Fibroblast of lung (primary cell): ENCODE measurements at regions not wholly inside any gene's neighbourhood (a gene's known extent, or its start where the extent isn't known, plus 50 kb on each side); places are given as distances from the start of the nearest gene placed in this dataset.

Experiments used
- DNase-seq, 2 donors: peaks; one replicate each; pipeline versions ENCODE4 v3.0.0 to v3.0.0-alpha.2; 2010; ENCODE audit warnings: low read depth in 2 of 2
- H2AFZ ChIP-seq: 2 replicates; pipeline ENCODE4 v1.5.1; 2012; ENCODE audit warnings: low read length, control low read depth, inconsistent platforms
- H3K27ac ChIP-seq: 2 replicates; pipeline ENCODE4 v1.5.1; 2011; ENCODE audit warnings: low read length, control low read depth; ENCODE audit not compliant: insufficient read depth
- H3K27me3 ChIP-seq: 2 replicates; pipeline ENCODE4 v1.5.1; 2011; ENCODE audit warnings: mild to moderate bottlenecking, low read length; ENCODE audit not compliant: control insufficient read depth, insufficient read depth
- H3K36me3 ChIP-seq: 2 replicates; pipeline ENCODE4 v1.5.1; 2011; ENCODE audit warnings: low read length; ENCODE audit not compliant: control insufficient read depth, insufficient read depth
- H3K4me1 ChIP-seq: 2 replicates; pipeline ENCODE4 v1.5.1; 2011; ENCODE audit warnings: low read length; ENCODE audit not compliant: control insufficient read depth, insufficient read depth; ENCODE audit errors: extremely low read depth
- H3K4me2 ChIP-seq: 2 replicates; pipeline ENCODE4 v1.5.1; 2011; ENCODE audit warnings: low read length, control low read depth; ENCODE audit not compliant: insufficient read depth; ENCODE audit errors: extremely low read depth
- H3K4me3 ChIP-seq, 4 experiments: fragments of 200-600 bp in 1 of 4; sonication (generic) in 1 of 4; replicated peaks in 1 of 4; 2 replicates each; pipeline ENCODE4 v1.5.1; 2011 to 2016; ENCODE audit warnings: low read length in 4 of 4, low read depth in 3 of 4, mild to moderate bottlenecking in 3 of 4, control low read depth in 2 of 4, inconsistent platforms in 1 of 4, mixed read lengths in 1 of 4; ENCODE audit not compliant: insufficient read depth in 1 of 4; ENCODE audit errors: control extremely low read depth in 1 of 4
- H3K79me2 ChIP-seq: 2 replicates; pipeline ENCODE4 v1.5.1; 2012; ENCODE audit warnings: mild to moderate bottlenecking, low read length, inconsistent platforms; ENCODE audit not compliant: control insufficient read depth, insufficient read depth
- H3K9ac ChIP-seq: 2 replicates; pipeline ENCODE4 v1.5.1; 2011; ENCODE audit warnings: mild to moderate bottlenecking, low read length, control low read depth; ENCODE audit not compliant: insufficient read depth
- H3K9me3 ChIP-seq: 2 replicates; pipeline ENCODE4 v1.5.1; 2012; ENCODE audit warnings: low read depth, low read length; ENCODE audit not compliant: control insufficient read depth, insufficient read depth
- H4K20me1 ChIP-seq: 2 replicates; pipeline ENCODE4 v1.5.1; 2011; ENCODE audit warnings: low read length; ENCODE audit not compliant: control insufficient read depth, insufficient read depth; ENCODE audit errors: extremely low read depth
- EZH2 ChIP-seq: IDR thresholded peaks from 2 replicates; pipeline ENCODE4 v1.5.1; 2012; ENCODE audit warnings: low read length, control low read depth, mild to moderate bottlenecking; ENCODE audit errors: missing control alignments
- TF ChIP-seq, protein P1 (sequence below), 2 donors: IDR thresholded peaks in 1 of 2; conservative IDR thresholded peaks in 1 of 2; 1 replicate in 1 of 2; 2 replicates in 1 of 2; pipeline ENCODE4 v1.5.1; 2011 to 2012; ENCODE audit warnings: low read length in 2 of 2, control low read depth in 1 of 2, inconsistent platforms in 1 of 2, low read depth in 1 of 2, mild to moderate bottlenecking in 1 of 2

- no peak overlapping the region for H2AFZ ChIP-seq
- no peaks in the 10 kb centered on the region for H4K20me1 ChIP-seq
- TF ChIP-seq EZH2, result no peak
- TF ChIP-seq, protein P1, sequence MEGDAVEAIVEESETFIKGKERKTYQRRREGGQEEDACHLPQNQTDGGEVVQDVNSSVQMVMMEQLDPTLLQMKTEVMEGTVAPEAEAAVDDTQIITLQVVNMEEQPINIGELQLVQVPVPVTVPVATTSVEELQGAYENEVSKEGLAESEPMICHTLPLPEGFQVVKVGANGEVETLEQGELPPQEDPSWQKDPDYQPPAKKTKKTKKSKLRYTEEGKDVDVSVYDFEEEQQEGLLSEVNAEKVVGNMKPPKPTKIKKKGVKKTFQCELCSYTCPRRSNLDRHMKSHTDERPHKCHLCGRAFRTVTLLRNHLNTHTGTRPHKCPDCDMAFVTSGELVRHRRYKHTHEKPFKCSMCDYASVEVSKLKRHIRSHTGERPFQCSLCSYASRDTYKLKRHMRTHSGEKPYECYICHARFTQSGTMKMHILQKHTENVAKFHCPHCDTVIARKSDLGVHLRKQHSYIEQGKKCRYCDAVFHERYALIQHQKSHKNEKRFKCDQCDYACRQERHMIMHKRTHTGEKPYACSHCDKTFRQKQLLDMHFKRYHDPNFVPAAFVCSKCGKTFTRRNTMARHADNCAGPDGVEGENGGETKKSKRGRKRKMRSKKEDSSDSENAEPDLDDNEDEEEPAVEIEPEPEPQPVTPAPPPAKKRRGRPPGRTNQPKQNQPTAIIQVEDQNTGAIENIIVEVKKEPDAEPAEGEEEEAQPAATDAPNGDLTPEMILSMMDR (conservative IDR thresholded peaks at IDR 0.05 in 1 of 2, IDR thresholded peaks at IDR 0.05 in 1 of 2; ENCODE audit: low read depth in 1 of 2, low read length in 2 of 2), result no peak
- no peaks in the 10 kb centered on the region for H3K27me3 ChIP-seq
- no peak overlapping the region for H3K9ac ChIP-seq
- no peaks in the 10 kb centered on the region for H3K79me2 ChIP-seq
- no peaks in the 10 kb centered on the region for H3K9me3 ChIP-seq
- DNase-seq, result no peak
- H3K4me1 ChIP-seq, result no peaks in the 10 kb centered on the region
- H3K27ac ChIP-seq, result no peak overlapping the region
- no peaks in the 10 kb centered on the region for H3K36me3 ChIP-seq
- no peak overlapping the region for H3K4me2 ChIP-seq
- no peak overlapping the region for H3K4me3 ChIP-seq
These were observed 138.7 kb upstream of the MYLIP start for GRCh38 chr6:15990179-15990578.

GRCh38 chr6:15989397-15989796 lies 139.5 kb upstream of the MYLIP start:
- no peak overlapping the region for H3K27ac ChIP-seq
- no peaks in the 10 kb centered on the region for H3K36me3 ChIP-seq
- H3K27me3 ChIP-seq, result no peaks in the 10 kb centered on the region
- no peaks in the 10 kb centered on the region for H4K20me1 ChIP-seq
- H3K9ac ChIP-seq, result no peak overlapping the region
- H3K79me2 ChIP-seq, result no peaks in the 10 kb centered on the region
- H2AFZ ChIP-seq, result no peak overlapping the region
- no peaks in the 10 kb centered on the region for H3K4me1 ChIP-seq
- H3K4me3 ChIP-seq, result no peak overlapping the region
- no peaks in the 10 kb centered on the region for H3K9me3 ChIP-seq
- TF ChIP-seq, protein P1 (conservative IDR thresholded peaks at IDR 0.05 in 1 of 2, IDR thresholded peaks at IDR 0.05 in 1 of 2; ENCODE audit: low read depth in 1 of 2, low read length in 2 of 2), result no peak
- no peak for TF ChIP-seq EZH2
- no peak for DNase-seq
- H3K4me2 ChIP-seq, result no peak overlapping the region

DNA sequence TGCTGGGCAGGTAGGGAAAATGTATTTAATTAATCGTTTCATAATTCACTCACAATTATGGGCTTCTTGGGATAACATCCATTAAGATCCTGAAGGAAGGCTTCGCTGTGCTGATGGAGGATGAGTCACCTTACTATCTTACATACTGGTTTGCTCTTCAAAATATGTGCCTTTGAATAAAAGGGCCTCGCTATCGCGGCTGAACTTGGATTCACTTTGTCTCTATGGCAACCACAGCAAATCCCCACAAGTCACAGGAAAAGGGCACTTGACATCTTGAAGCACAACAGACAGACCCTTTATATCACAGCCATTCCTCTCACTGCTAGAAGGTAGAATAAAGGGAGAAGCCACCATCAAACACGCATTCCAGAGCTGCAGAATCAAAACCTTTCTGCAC lies 141.3 kb upstream of the MYLIP start:
- no peak overlapping the region for H3K9ac ChIP-seq
- H3K4me3 ChIP-seq, result no peak overlapping the region
- H3K4me2 ChIP-seq, result no peak overlapping the region
- H3K9me3 ChIP-seq, result no peaks in the 10 kb centered on the region
- H3K36me3 ChIP-seq, result no peaks in the 10 kb centered on the region
- H3K79me2 ChIP-seq, result no peaks in the 10 kb centered on the region
- DNase-seq, result peak; percentile 2 to 52
- H2AFZ ChIP-seq, result no peak overlapping the region
- no peaks in the 10 kb centered on the region for H4K20me1 ChIP-seq
- H3K27ac ChIP-seq, result no peak overlapping the region
- TF ChIP-seq, protein P1 (conservative IDR thresholded peaks at IDR 0.05 in 1 of 2, IDR thresholded peaks at IDR 0.05 in 1 of 2; ENCODE audit: low read depth in 1 of 2, low read length in 2 of 2), result no peak
- TF ChIP-seq EZH2, result no peak
- H3K4me1 ChIP-seq, result no peaks in the 10 kb centered on the region
- no peaks in the 10 kb centered on the region for H3K27me3 ChIP-seq
